Body of pancreas (tissue), 4 donors: ENCODE measurements at regions not wholly inside any gene's neighbourhood (a gene's known extent, or its start where the extent isn't known, plus 50 kb on each side); places are given as distances from the start of the nearest gene placed in this dataset.

Source experiments
- ATAC-seq: fragments of 150-250 bp; one replicate; pipeline ENCODE4 v1.9.1; 2016
- DNase-seq, 4 donors: peaks; one replicate each; pipeline ENCODE4 v3.0.0-alpha.2; 2019
- H3K27ac ChIP-seq, 4 donors: fragments of 200-600 bp; sonication (generic); 1 replicate in 3 of 4; 2 replicates in 1 of 4; pipeline versions ENCODE4 v1.5.1 to v1.6.1; 2016 to 2019; ENCODE audit warnings: mild to moderate bottlenecking in 1 of 4, mixed read lengths in 1 of 4, moderate library complexity in 1 of 4
- H3K27me3 ChIP-seq, 2 donors: fragments of 200-600 bp; sonication (generic); one replicate each; pipeline ENCODE4 v1.6.0; 2016; ENCODE audit warnings: mild to moderate bottlenecking in 1 of 2
- H3K36me3 ChIP-seq, 2 donors: fragments of 200-600 bp; sonication (generic); replicated peaks in 1 of 2; 2 replicates each; pipeline ENCODE4 v1.5.1; 2016; ENCODE audit warnings: low read depth in 2 of 2; ENCODE audit not compliant: insufficient read depth in 1 of 2
- H3K4me1 ChIP-seq: fragments of 200-600 bp; sonication (generic); one replicate; pipeline ENCODE4 v1.6.0; 2016
- H3K4me3 ChIP-seq, 2 donors: fragments of 200-600 bp; sonication (generic); 1 replicate in 1 of 2; 2 replicates in 1 of 2; pipeline ENCODE4 v1.5.1; 2016 to 2019
- H3K9me3 ChIP-seq, 3 donors: fragments of 200-600 bp; sonication (generic); 1 replicate in 2 of 3; 2 replicates in 1 of 3; pipeline ENCODE4 v1.5.1; 2016
- POLR2A ChIP-seq, 3 donors: fragments of 450-650 bp; IDR thresholded peaks; one replicate each; pipeline ENCODE4 v1.6.1; 2016; ENCODE audit warnings: antibody characterized with exemption in 3 of 3, mild to moderate bottlenecking in 2 of 3
- WGBS, 2 donors: methylation state at CpG; one replicate each; pipeline ENCODE4 v1.1.5; 2017; 5-methylcytosine and 5-hydroxymethylcytosine counted together
- intact Hi-C: fragments of 100-400 bp; cut with DNase I; formaldehyde crosslinking; loops from one replicate; pipeline ENCODE4 v1.15.1; 2023
- TF ChIP-seq, protein P1 (sequence below), 7 experiments: fragments of 450-650 bp in 4 of 7; fragments of 200-600 bp in 3 of 7; sonication (generic) in 3 of 7; IDR thresholded peaks; one replicate each; pipeline ENCODE4 v1.5.1; 2016 to 2019; ENCODE audit warnings: antibody characterized with exemption in 7 of 7

GRCh38 chr1:18535391-18536210 lies 54.9 kb downstream of the KLHDC7A start:
- no peak overlapping the region for H3K4me3 ChIP-seq
- peaks cover 22% of the 10 kb centered on the region for H3K4me1 ChIP-seq
- no peaks in the 10 kb centered on the region for H3K9me3 ChIP-seq
- intact Hi-C loops: loop anchor here (10.0 kb wide), 1 partner anchor 61 kb away; no protein-coding TSS in a partner anchor
- no peaks in the 10 kb centered on the region for H3K27me3 ChIP-seq
- H3K36me3 ChIP-seq: no peaks in the 10 kb centered on the region
- 24 to 34% methylated on average over 12 to 14 of the region's 14 CpGs for WGBS, 2 donors
- peak; percentile 65 to 87 (median 76) for DNase-seq
- TF ChIP-seq, protein P1, sequence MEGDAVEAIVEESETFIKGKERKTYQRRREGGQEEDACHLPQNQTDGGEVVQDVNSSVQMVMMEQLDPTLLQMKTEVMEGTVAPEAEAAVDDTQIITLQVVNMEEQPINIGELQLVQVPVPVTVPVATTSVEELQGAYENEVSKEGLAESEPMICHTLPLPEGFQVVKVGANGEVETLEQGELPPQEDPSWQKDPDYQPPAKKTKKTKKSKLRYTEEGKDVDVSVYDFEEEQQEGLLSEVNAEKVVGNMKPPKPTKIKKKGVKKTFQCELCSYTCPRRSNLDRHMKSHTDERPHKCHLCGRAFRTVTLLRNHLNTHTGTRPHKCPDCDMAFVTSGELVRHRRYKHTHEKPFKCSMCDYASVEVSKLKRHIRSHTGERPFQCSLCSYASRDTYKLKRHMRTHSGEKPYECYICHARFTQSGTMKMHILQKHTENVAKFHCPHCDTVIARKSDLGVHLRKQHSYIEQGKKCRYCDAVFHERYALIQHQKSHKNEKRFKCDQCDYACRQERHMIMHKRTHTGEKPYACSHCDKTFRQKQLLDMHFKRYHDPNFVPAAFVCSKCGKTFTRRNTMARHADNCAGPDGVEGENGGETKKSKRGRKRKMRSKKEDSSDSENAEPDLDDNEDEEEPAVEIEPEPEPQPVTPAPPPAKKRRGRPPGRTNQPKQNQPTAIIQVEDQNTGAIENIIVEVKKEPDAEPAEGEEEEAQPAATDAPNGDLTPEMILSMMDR (IDR thresholded peaks at IDR 0.05): no peak
- TF ChIP-seq POLR2A (IDR thresholded peaks at IDR 0.05): no peak
- ATAC-seq: peak; percentile 97
- peak overlapping the region in 3 of 4 donors; percentile 41 to 54 (median 44) for H3K27ac ChIP-seq

- WGBS, 2 donors: 94 to 100% methylated on average over 2 of the region's 2 CpGs
- ATAC-seq (no peak), DNase-seq (no peak)
- no peaks in the 10 kb centered on the region for H3K27me3 ChIP-seq
- H3K4me3 ChIP-seq: no peak overlapping the region
- TF ChIP-seq, protein P1 (IDR thresholded peaks at IDR 0.05): no peak
- no peaks in the 10 kb centered on the region for H3K9me3 ChIP-seq
- intact Hi-C loops: loop anchor here (10.0 kb wide), 1 partner anchor 62 kb away; no protein-coding TSS in a partner anchor
- no peaks in the 10 kb centered on the region for H3K36me3 ChIP-seq
- H3K4me1 ChIP-seq: peaks cover 22% of the 10 kb centered on the region
- peak overlapping the region in 1 of 4 donors; percentile 54 for H3K27ac ChIP-seq
These were observed 55.6 kb downstream of the KLHDC7A start for GRCh38 chr1:18536356-18536755.

DNA sequence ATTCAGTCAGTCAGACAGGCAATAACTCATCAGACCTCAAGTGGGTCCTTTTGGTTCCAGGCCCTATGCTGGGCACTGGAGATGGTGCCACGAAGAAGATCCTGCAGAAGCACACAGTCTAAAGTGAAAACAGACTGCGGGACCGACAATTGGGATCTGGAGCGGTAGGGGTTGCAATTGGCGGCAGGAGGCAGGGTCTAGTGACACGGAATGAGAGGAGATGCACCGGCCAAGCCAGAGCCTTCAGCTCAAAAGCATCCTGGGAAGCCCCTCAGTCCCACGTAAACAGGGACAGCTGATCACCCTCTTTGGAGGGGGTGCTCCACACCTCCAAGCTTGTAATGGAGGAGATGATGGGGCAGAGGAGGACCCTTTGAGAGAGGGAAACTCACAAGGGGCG lies 56.2 kb downstream of the KLHDC7A start:
- Histone ChIP-seq H3K27me3 (no peaks in the 10 kb centered on the region), H3K9me3 (no peaks in the 10 kb centered on the region), H3K27ac (no peak overlapping the region), H3K4me1 (peaks cover 22% of the 10 kb centered on the region), H3K36me3 (no peaks in the 10 kb centered on the region), H3K4me3 (no peak overlapping the region)
- TF ChIP-seq, protein P1 (IDR thresholded peaks at IDR 0.05): no peak
- no peak for TF ChIP-seq POLR2A (IDR thresholded peaks at IDR 0.05)
- no peak for ATAC-seq
- DNase-seq: no peak
- 82 to 97% methylated on average over 9 of the region's 9 CpGs for WGBS, 2 donors
- intact Hi-C loops: loop anchor here (10.0 kb wide), 1 partner anchor 62 kb away; no protein-coding TSS in a partner anchor

DNA sequence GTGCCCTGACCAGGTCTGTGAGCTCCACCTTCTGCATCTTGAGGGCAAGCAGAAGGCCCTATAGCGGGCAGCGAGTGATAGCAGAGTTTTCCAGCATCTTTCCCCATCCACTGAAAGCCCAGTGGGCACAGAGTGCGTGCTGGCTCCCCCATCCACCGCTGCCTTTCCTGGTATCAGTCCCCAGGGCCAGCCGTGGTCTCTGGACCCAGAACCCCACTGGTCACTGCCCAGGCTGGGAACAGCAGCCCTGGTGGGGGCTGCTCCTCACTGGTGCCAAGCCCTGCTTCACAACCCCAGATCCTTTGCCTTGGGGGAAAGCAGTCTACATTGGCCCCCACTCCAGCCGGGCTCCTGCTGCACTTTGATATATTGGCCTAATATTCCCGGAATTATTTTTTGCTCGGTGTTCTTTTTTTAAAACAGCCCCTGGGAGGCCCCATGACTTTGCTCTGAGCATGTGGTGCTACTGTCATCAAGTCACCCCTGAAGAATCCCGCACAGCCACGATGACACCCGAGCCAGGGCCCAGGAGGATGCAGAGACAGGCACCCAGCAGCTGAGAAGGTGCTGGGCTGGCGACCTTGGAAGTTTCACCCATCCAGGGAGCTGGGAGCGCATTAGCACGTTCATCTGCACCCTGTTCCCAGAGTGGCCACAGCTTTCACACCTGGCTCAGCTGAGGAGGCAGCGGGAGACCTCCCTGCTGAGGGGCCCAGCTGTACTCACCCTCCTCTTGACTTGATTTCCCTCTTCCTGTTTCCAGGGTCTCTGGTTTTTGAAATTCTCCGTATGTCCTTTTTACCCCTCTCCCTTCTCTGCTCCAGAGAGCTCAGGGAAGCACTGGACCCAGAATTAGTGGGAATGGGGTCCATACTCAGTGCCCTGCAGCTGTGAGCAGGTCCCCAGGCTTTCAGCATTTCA lies 56.9 kb downstream of the KLHDC7A start:
- no peak overlapping the region for H3K4me3 ChIP-seq
- 83 to 84% methylated on average over 15 to 16 of the region's 16 CpGs for WGBS, 2 donors
- no peak overlapping the region for H3K27ac ChIP-seq
- DNase-seq: peak in 1 of 4 donors; percentile 7
- no peaks in the 10 kb centered on the region for H3K27me3 ChIP-seq
- peaks cover 22% of the 10 kb centered on the region for H3K4me1 ChIP-seq
- H3K9me3 ChIP-seq: no peaks in the 10 kb centered on the region
- no peak for ATAC-seq
- TF ChIP-seq, protein P1 (IDR thresholded peaks at IDR 0.05): no peak
- no peak for TF ChIP-seq POLR2A (IDR thresholded peaks at IDR 0.05)
- H3K36me3 ChIP-seq: no peaks in the 10 kb centered on the region
- intact Hi-C loops: loop anchor here (10.0 kb wide), 1 partner anchor 63 kb away; no protein-coding TSS in a partner anchor
